ENCODE measurements at regions not wholly inside any gene's neighbourhood (a gene's known extent, or its start where the extent isn't known, plus 50 kb on each side); places are given as distances from the start of the nearest gene placed in this dataset.

GRCh38 chr10:117762126-117762818 lies 219.7 kb downstream of the EMX2 start:
- no peak for TF ChIP-seq CTCF (IDR thresholded peaks at IDR 0.05)
- TF ChIP-seq POLR2A (IDR thresholded peaks at IDR 0.05): no peak

All from esophagus squamous epithelium (tissue), 4 donors.